ENCODE measurements at regions not wholly inside any gene's neighbourhood (a gene's known extent, or its start where the extent isn't known, plus 50 kb on each side); places are given as distances from the start of the nearest gene placed in this dataset.
"Not testable (repeated sequence)": the region's sequence is repeated elsewhere in the genome, so short reads cannot be mapped to it uniquely, and the experiment has no call there.

- H3K4me3 Mint-ChIP-seq: no peak overlapping the region
- H3K27me3 ChIP-seq (ENCODE audit: control insufficient read depth in 1 of 2, insufficient read depth in 2 of 2, low read length in 2 of 2): no peaks in the 10 kb centered on the region
- DNase-seq: no peak
- peaks cover 0 to 3% of the 10 kb centered on the region in 2 experiments for H3K9me3 ChIP-seq (ENCODE audit: control insufficient read depth in 1 of 2, insufficient read depth in 1 of 2, low read length in 2 of 2)
- no peaks in the 10 kb centered on the region for H3K4me1 Mint-ChIP-seq (ENCODE audit: low read depth)
- H3K9me3 Mint-ChIP-seq: no peaks in the 10 kb centered on the region
- H3K36me3 Mint-ChIP-seq (ENCODE audit: low read depth): no peaks in the 10 kb centered on the region
- no peaks in the 10 kb centered on the region for H3K36me3 ChIP-seq (ENCODE audit: insufficient read depth, low read length)
- ChIA-PET CTCF (interaction anchor here (0.8 kb wide), 1 partner anchor 24 kb away, joined by 3 read pairs; no protein-coding TSS in a partner anchor), POLR2A (no interaction called here)
- TF ChIP-seq, protein P1, sequence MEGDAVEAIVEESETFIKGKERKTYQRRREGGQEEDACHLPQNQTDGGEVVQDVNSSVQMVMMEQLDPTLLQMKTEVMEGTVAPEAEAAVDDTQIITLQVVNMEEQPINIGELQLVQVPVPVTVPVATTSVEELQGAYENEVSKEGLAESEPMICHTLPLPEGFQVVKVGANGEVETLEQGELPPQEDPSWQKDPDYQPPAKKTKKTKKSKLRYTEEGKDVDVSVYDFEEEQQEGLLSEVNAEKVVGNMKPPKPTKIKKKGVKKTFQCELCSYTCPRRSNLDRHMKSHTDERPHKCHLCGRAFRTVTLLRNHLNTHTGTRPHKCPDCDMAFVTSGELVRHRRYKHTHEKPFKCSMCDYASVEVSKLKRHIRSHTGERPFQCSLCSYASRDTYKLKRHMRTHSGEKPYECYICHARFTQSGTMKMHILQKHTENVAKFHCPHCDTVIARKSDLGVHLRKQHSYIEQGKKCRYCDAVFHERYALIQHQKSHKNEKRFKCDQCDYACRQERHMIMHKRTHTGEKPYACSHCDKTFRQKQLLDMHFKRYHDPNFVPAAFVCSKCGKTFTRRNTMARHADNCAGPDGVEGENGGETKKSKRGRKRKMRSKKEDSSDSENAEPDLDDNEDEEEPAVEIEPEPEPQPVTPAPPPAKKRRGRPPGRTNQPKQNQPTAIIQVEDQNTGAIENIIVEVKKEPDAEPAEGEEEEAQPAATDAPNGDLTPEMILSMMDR (IDR thresholded peaks at IDR 0.05): no peak
- intact Hi-C loops (cut with DNase I, micrococcal nuclease): no loop called here
- no peak overlapping the region for H3K27ac ChIP-seq (ENCODE audit: low read depth in 1 of 2, low read length in 2 of 2)
- H3K27ac Mint-ChIP-seq: no peak overlapping the region
- H3K27me3 Mint-ChIP-seq: peaks cover 23% of the 10 kb centered on the region
- ATAC-seq (ENCODE audit: poor library complexity): no peak
- H3K4me3 ChIP-seq (ENCODE audit: low read length): no peak overlapping the region
- no peaks in the 10 kb centered on the region for H3K4me1 ChIP-seq (ENCODE audit: insufficient read depth, low read length)
These were observed 74.2 kb downstream of the TEX35 start for GRCh38 chr1:178587096-178587495.

- no peak overlapping the region for H3K4me3 ChIP-seq (ENCODE audit: low read length)
- H3K4me1 Mint-ChIP-seq (ENCODE audit: low read depth): no peaks in the 10 kb centered on the region
- H3K4me1 ChIP-seq (ENCODE audit: insufficient read depth, low read length): no peaks in the 10 kb centered on the region
- no peak overlapping the region for H3K27ac ChIP-seq (ENCODE audit: low read depth in 1 of 2, low read length in 2 of 2)
- H3K36me3 ChIP-seq (ENCODE audit: insufficient read depth, low read length): no peaks in the 10 kb centered on the region
- TF ChIP-seq, protein P1 (IDR thresholded peaks at IDR 0.05): no peak
- H3K9me3 ChIP-seq (ENCODE audit: control insufficient read depth in 1 of 2, insufficient read depth in 1 of 2, low read length in 2 of 2): peaks cover 0 to 3% of the 10 kb centered on the region in 2 experiments
- intact Hi-C loops (cut with DNase I, micrococcal nuclease): no loop called here
- CTCF ChIA-PET: interaction anchor here (0.8 kb wide), 1 partner anchor 23 kb away, joined by 3 read pairs; no protein-coding TSS in a partner anchor
- no peaks in the 10 kb centered on the region for H3K36me3 Mint-ChIP-seq (ENCODE audit: low read depth)
- H3K27me3 ChIP-seq (ENCODE audit: control insufficient read depth in 1 of 2, insufficient read depth in 2 of 2, low read length in 2 of 2): no peaks in the 10 kb centered on the region
- no peak for ATAC-seq (ENCODE audit: poor library complexity)
- peaks cover 17% of the 10 kb centered on the region for H3K27me3 Mint-ChIP-seq
- no peak overlapping the region for H3K4me3 Mint-ChIP-seq
- DNase-seq: no peak
- H3K27ac Mint-ChIP-seq: no peak overlapping the region
- POLR2A ChIA-PET: no interaction called here
- H3K9me3 Mint-ChIP-seq: no peaks in the 10 kb centered on the region
These were observed 75.1 kb downstream of the TEX35 start for GRCh38 chr1:178587975-178588374.

GRCh38 chr1:178589042-178589441, 76.1 kb downstream of the TEX35 start:
- H3K9me3 Mint-ChIP-seq; H3K4me3 ChIP-seq (ENCODE audit: low read length); H3K9me3 ChIP-seq (ENCODE audit: control insufficient read depth in 1 of 2, insufficient read depth in 1 of 2, low read length in 2 of 2); CTCF ChIA-PET; H3K36me3 Mint-ChIP-seq (ENCODE audit: low read depth); H3K27me3 ChIP-seq (ENCODE audit: control insufficient read depth in 1 of 2, insufficient read depth in 2 of 2, low read length in 2 of 2); ATAC-seq (ENCODE audit: poor library complexity); POLR2A ChIA-PET; intact Hi-C loops (cut with DNase I, micrococcal nuclease); H3K36me3 ChIP-seq (ENCODE audit: insufficient read depth, low read length); H3K27ac Mint-ChIP-seq; DNase-seq; H3K4me3 Mint-ChIP-seq; H3K27ac ChIP-seq (ENCODE audit: low read depth in 1 of 2, low read length in 2 of 2); H3K4me1 ChIP-seq (ENCODE audit: insufficient read depth, low read length); H3K4me1 Mint-ChIP-seq (ENCODE audit: low read depth): not testable (repeated sequence)
- H3K27me3 Mint-ChIP-seq: peaks cover 17% of the 10 kb centered on the region

DNA sequence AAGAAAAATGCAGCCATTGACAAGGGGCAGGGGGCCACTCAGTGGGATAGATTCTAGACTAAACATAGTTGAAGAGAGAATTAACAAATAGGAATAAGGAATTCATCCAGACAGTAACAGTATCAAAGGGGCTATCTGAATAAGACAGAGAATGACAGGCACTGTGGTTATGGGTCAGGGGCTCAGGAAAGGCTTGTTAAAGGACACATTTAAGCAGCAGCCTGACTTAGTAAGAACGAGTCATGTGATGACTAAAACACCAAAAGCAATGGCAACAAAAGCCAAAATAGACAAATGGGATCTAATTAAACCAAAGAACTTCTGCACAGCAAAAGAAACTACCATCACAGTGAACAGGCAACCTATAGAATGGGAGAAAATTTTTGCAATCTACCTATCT, 78.9 kb downstream of the TEX35 start:
- ATAC-seq (ENCODE audit: poor library complexity); H3K4me3 ChIP-seq (ENCODE audit: low read length); CTCF ChIA-PET; H3K36me3 ChIP-seq (ENCODE audit: insufficient read depth, low read length); H3K4me3 Mint-ChIP-seq; H3K4me1 Mint-ChIP-seq (ENCODE audit: low read depth); DNase-seq; H3K27ac Mint-ChIP-seq; H3K4me1 ChIP-seq (ENCODE audit: insufficient read depth, low read length); POLR2A ChIA-PET; H3K27ac ChIP-seq (ENCODE audit: low read depth in 1 of 2, low read length in 2 of 2); intact Hi-C loops (cut with DNase I, micrococcal nuclease); H3K27me3 ChIP-seq (ENCODE audit: control insufficient read depth in 1 of 2, insufficient read depth in 2 of 2, low read length in 2 of 2); H3K9me3 Mint-ChIP-seq; H3K36me3 Mint-ChIP-seq (ENCODE audit: low read depth); H3K9me3 ChIP-seq (ENCODE audit: control insufficient read depth in 1 of 2, insufficient read depth in 1 of 2, low read length in 2 of 2): not testable (repeated sequence)
- peaks cover 17% of the 10 kb centered on the region for H3K27me3 Mint-ChIP-seq
